K562 (cell line): ENCODE measurements at regions not wholly inside any gene's neighbourhood (a gene's known extent, or its start where the extent isn't known, plus 50 kb on each side); places are given as distances from the start of the nearest gene placed in this dataset.

Experiments used
- ATAC-seq: fragments of 200-7000 bp; cut with Tn5 transposase; 3 replicates; pipeline ENCODE4 v1.9.1; 2020; ENCODE audit warnings: moderate library complexity
- BruUV-seq: library from RNA; stranded (reverse); fragments of 400-500 nt; replicated peaks from 2 replicates; lab custom pipeline; 2021; lab: Mats Ljungman, UMichigan
- CTCF ChIA-PET: fragments of 300-600 bp; formaldehyde crosslinking; extraction: SDS; loops from one replicate; lab custom pipeline; 2021; ENCODE audit warnings: low intra/inter-chr PET ratio; lab: Yijun Ruan, JAX
- POLR2A ChIA-PET: fragments of 300-600, 350-650 bp; sonication (Branson Sonifier 250); formaldehyde crosslinking; extraction: SDS; loops from one replicate; lab custom pipeline; 2021; ENCODE audit warnings: antibody characterized with exemption, inconsistent platforms; lab: Yijun Ruan, JAX
- DNase-seq, 4 experiments: peaks; one replicate each; pipeline versions ENCODE4 v3.0.0 to v3.0.0-alpha.2; 2011 to 2018; ENCODE audit warnings: low spot score in 3 of 4, mixed read lengths in 3 of 4; ENCODE audit errors: extremely low read depth in 1 of 4
- FAIRE-seq: peaks from 2 replicates; lab custom pipeline; 2011; peaks lifted over from hg19 to GRCh38; lab: Jason Lieb, UNC
- H2AFZ ChIP-seq: 2 replicates; pipeline ENCODE4 v1.6.0; 2011; ENCODE audit warnings: low read depth, low read length, control low read depth, inconsistent platforms
- H3K27ac ChIP-seq: fragments of 200-600 bp; 3 replicates; pipeline ENCODE4 v1.8.0; 2011; ENCODE audit warnings: low read depth, mild to moderate bottlenecking, control low read depth, inconsistent platforms, low read length, moderate library complexity, mixed read lengths; ENCODE audit errors: extremely low read depth
- H3K27me3 ChIP-seq, 2 experiments: fragments of 300-600 bp in 1 of 2; 2 replicates in 1 of 2; 3 replicates in 1 of 2; pipeline versions ENCODE4 v1.6.0 to v1.8.0; 2011; ENCODE audit warnings: inconsistent platforms in 2 of 2, low read length in 2 of 2, mild to moderate bottlenecking in 1 of 2, mixed read lengths in 1 of 2, moderate library complexity in 1 of 2; ENCODE audit not compliant: control insufficient read depth in 2 of 2, insufficient read depth in 2 of 2
- H3K36me3 ChIP-seq: fragments of 300-600 bp; 3 replicates; pipeline ENCODE4 v1.8.0; 2011; ENCODE audit warnings: mild to moderate bottlenecking, low read length, inconsistent platforms; ENCODE audit not compliant: control insufficient read depth, insufficient read depth
- H3K4me1 ChIP-seq, 2 experiments: fragments of 200-600 bp in 1 of 2; replicated peaks in 1 of 2; 2 replicates in 1 of 2; 3 replicates in 1 of 2; pipeline versions ENCODE4 v1.5.1 to v1.8.0; 2011; ENCODE audit warnings: inconsistent platforms in 2 of 2, low read length in 2 of 2, mild to moderate bottlenecking in 1 of 2, mixed read lengths in 1 of 2, moderate library complexity in 1 of 2; ENCODE audit not compliant: control insufficient read depth in 2 of 2, insufficient read depth in 2 of 2
- H3K4me2 ChIP-seq: 2 replicates; pipeline ENCODE4 v1.6.1; 2011; ENCODE audit warnings: low read length, control low read depth, inconsistent platforms, mixed read lengths; ENCODE audit not compliant: insufficient read depth
- H3K4me3 ChIP-seq: fragments of 200-600 bp; sonication (generic), shearing (Covaris generic); 2 replicates; pipeline ENCODE4 v1.5.1; 2016; ENCODE audit warnings: control low read depth, inconsistent platforms
- H3K79me2 ChIP-seq: fragments of 200-600 bp; 3 replicates; pipeline ENCODE4 v1.8.0; 2011; ENCODE audit warnings: low read length, inconsistent platforms; ENCODE audit not compliant: control insufficient read depth, insufficient read depth
- H3K9ac ChIP-seq, 2 experiments: 2 replicates each; pipeline versions ENCODE4 v1.6.0 to v1.6.1; 2011; ENCODE audit warnings: low read depth in 2 of 2, low read length in 2 of 2, control low read depth in 1 of 2, inconsistent platforms in 1 of 2, mild to moderate bottlenecking in 1 of 2, mixed read lengths in 1 of 2; ENCODE audit not compliant: insufficient read depth in 1 of 2
- H3K9me1 ChIP-seq: one replicate; pipeline ENCODE4 v1.6.0; 2011; ENCODE audit warnings: inconsistent platforms, mild to moderate bottlenecking, low read length, moderate library complexity; ENCODE audit not compliant: control insufficient read depth, insufficient read depth
- H3K9me3 ChIP-seq: replicated peaks from 2 replicates; pipeline ENCODE4 v1.5.1; 2011; ENCODE audit warnings: low read depth, low read length, inconsistent platforms; ENCODE audit not compliant: control insufficient read depth, insufficient read depth
- H4K20me1 ChIP-seq: replicated peaks from 2 replicates; pipeline ENCODE4 v1.6.1; 2011; ENCODE audit warnings: low read length, inconsistent platforms, mixed read lengths; ENCODE audit not compliant: control insufficient read depth, insufficient read depth
- CBFA2T3 ChIP-seq: fragments of 450-650 bp; IDR thresholded peaks from 2 replicates; pipeline ENCODE4 v1.6.1; 2017
- CBX8 ChIP-seq: fragments of 200-600 bp; sonication (generic); IDR thresholded peaks from 2 replicates; pipeline ENCODE4 v1.6.1; 2012; ENCODE audit warnings: borderline replicate concordance, mixed run types, low read depth, mild to moderate bottlenecking, moderate library complexity, mixed read lengths, low read length, control low read depth, inconsistent platforms; ENCODE audit not compliant: poor library complexity, severe bottlenecking; ENCODE audit errors: extremely low read depth
- HNRNPH1 ChIP-seq: fragments of 200-400 bp; formaldehyde crosslinking; optimal IDR thresholded peaks from 2 replicates; pipeline ENCODE3; 2017; ENCODE audit warnings: low read depth, mild to moderate bottlenecking, low read length, moderate library complexity
- HNRNPK ChIP-seq: fragments of 200-400 bp; formaldehyde crosslinking; IDR thresholded peaks from one replicate; pipeline ENCODE4 v1.6.1; 2018; ENCODE audit warnings: mild to moderate bottlenecking, low read depth, low read length; ENCODE audit not compliant: poor library complexity, severe bottlenecking
- RAD21 ChIP-seq, 2 experiments: fragments of 250-450 bp in 1 of 2; fragments of 450-650 bp in 1 of 2; sonication (Bioruptor Pico) in 1 of 2; formaldehyde crosslinking in 1 of 2; IDR thresholded peaks in 1 of 2; conservative IDR thresholded peaks in 1 of 2; 2 replicates each; pipeline versions ENCODE4 v1.4.0 to v1.8.0; 2020 to 2022; ENCODE audit warnings: mild to moderate bottlenecking in 2 of 2, moderate library complexity in 1 of 2
- RFX1 ChIP-seq: fragments of 450-650 bp; IDR thresholded peaks from 2 replicates; pipeline ENCODE4 v1.6.1; 2016; ENCODE audit warnings: mild to moderate bottlenecking, moderate library complexity
- WGBS: fragments of 100-300 bp; shearing (Covaris generic); methylation state at CpG from one replicate; pipeline ENCODE4 v1.1.6; 2016; ENCODE audit warnings: low coverage, mixed read lengths; ENCODE audit not compliant: insufficient coverage; ENCODE audit errors: missing lambda C conversion rate; 5-methylcytosine and 5-hydroxymethylcytosine counted together
- in situ Hi-C: fragments of 300-500 bp; cut with MboI; formaldehyde crosslinking; loops from 4 replicates; pipeline ENCODE4 v1.15.0; 2018; ENCODE audit warnings: inconsistent platforms, mixed read lengths
- intact Hi-C: fragments of 100-400 bp; cut with micrococcal nuclease; formaldehyde crosslinking; loops from 2 replicates; pipeline ENCODE4 v1.14.2; 2022
- TF ChIP-seq, protein P1 (sequence below): fragments of 450-650 bp; IDR thresholded peaks from one replicate; pipeline ENCODE4 v1.6.1; 2018; ENCODE audit warnings: mild to moderate bottlenecking, moderate library complexity; ENCODE audit not compliant: partially characterized antibody
- TF ChIP-seq, protein P2 (sequence below): fragments of 250-450 bp; sonication (Bioruptor Pico); IDR thresholded peaks from 2 replicates; pipeline ENCODE4 v1.5.1; 2021; ENCODE audit warnings: mild to moderate bottlenecking
- TF ChIP-seq, protein P3 (sequence below), 2 experiments: fragments of 450-650 bp in 1 of 2; sonication (generic) in 1 of 2; formaldehyde crosslinking; conservative IDR thresholded peaks; 2 replicates each; pipeline versions ENCODE4 v1.4.0 to v1.8.1; 2020 to 2022; ENCODE audit warnings: mild to moderate bottlenecking in 1 of 2, missing genetic modification reagents in 1 of 2

DNA sequence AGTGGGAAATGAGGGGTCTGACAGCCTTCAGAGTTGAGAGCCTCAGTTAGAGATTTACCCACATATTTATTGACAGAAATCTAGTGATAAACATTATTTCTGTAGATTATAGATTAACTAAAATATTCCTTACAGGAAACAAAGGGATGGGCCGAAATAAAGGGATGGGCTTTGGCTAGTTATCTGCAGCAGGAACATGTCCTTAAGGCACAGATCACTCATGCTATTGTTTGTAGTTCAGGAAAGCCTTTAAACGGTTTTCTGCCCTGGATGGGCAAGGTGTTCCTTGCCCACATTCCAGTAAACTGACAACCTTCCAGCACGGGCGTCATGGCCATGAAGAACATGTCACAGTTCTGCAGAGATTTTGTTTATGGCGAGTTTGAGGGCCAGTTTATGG, 154.8 kb upstream of the TOM1L1 start (continued):
- TF ChIP-seq, protein P1, sequence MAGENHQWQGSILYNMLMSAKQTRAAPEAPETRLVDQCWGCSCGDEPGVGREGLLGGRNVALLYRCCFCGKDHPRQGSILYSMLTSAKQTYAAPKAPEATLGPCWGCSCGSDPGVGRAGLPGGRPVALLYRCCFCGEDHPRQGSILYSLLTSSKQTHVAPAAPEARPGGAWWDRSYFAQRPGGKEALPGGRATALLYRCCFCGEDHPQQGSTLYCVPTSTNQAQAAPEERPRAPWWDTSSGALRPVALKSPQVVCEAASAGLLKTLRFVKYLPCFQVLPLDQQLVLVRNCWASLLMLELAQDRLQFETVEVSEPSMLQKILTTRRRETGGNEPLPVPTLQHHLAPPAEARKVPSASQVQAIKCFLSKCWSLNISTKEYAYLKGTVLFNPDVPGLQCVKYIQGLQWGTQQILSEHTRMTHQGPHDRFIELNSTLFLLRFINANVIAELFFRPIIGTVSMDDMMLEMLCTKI, result no peak
- no peak for TF ChIP-seq HNRNPH1
- no peak for TF ChIP-seq RFX1
- TF ChIP-seq, protein P2, sequence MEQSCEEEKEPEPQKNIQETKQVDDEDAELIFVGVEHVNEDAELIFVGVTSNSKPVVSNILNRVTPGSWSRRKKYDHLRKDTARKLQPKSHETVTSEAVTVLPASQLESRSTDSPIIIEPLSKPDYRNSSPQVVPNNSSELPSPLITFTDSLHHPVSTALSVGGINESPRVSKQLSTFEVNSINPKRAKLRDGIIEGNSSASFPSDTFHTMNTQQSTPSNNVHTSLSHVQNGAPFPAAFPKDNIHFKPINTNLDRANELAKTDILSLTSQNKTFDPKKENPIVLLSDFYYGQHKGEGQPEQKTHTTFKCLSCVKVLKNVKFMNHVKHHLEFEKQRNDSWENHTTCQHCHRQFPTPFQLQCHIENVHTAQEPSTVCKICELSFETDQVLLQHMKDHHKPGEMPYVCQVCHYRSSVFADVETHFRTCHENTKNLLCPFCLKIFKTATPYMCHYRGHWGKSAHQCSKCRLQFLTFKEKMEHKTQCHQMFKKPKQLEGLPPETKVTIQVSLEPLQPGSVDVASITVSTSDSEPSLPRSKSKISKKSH (CRISPR knock-in tag), result no peak
- no peak for TF ChIP-seq CBX8

DNA sequence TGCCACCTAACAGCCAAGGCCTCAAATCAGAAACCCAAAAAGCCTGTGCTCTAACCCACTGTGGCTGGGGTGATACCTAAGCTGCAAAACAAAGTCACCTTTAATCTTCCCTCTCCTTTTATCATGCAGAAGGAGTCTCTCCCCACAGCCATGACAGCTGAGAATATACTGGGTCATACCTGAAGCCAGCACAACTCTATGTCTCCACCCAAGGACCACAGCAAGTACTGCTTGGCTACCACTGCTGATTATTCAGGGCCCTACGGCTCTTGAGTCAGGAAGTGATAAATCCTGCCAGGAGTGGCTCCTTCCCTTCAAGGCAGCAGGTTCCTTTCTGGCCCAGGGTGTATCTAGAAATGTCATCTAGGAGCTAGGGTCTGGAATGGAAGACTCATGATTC, 151.5 kb upstream of the TOM1L1 start:
- intact Hi-C loops (no loop called here), in situ Hi-C loops (no loop called here)
- no TSS peak for BruUV-seq
- FAIRE-seq (no peak), ATAC-seq (no peak), DNase-seq (peak in 1 of 4 experiments; percentile 2)
- Histone ChIP-seq H3K79me2 (no peaks in the 10 kb centered on the region), H3K36me3 (no peaks in the 10 kb centered on the region), H3K27ac (no peak overlapping the region), H2AFZ (no peak overlapping the region), H3K4me2 (no peak overlapping the region), H3K4me3 (no peak overlapping the region), H3K9ac (no peak overlapping the region), H3K9me3 (no peaks in the 10 kb centered on the region), H4K20me1 (no peaks in the 10 kb centered on the region), H3K27me3 (no peaks in the 10 kb centered on the region), H3K4me1 (no peaks in the 10 kb centered on the region), H3K9me1 (no peaks in the 10 kb centered on the region)
- TF ChIP-seq CBFA2T3 (no peak), HNRNPK (no peak), RAD21 (CRISPR knock-in tag; conservative IDR thresholded peaks at IDR 0.05 in 1 of 2, IDR thresholded peaks at IDR 0.05 in 1 of 2) (0 out of 4 replicates have a peak, but pooled peaks of 1 of the 2 experiments have one; percentile 7)
- TF ChIP-seq, protein P3, sequence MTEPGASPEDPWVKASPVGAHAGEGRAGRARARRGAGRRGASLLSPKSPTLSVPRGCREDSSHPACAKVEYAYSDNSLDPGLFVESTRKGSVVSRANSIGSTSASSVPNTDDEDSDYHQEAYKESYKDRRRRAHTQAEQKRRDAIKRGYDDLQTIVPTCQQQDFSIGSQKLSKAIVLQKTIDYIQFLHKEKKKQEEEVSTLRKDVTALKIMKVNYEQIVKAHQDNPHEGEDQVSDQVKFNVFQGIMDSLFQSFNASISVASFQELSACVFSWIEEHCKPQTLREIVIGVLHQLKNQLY (CRISPR knock-in tag; conservative IDR thresholded peaks at IDR 0.05), result no peak
- POLR2A ChIA-PET, result no interaction called here
- CTCF ChIA-PET, result no interaction called here
- 0% methylated on average over 1 of the region's 1 CpG for WGBS
